Mesothelial cell of epicardium (in vitro differentiated cells): ENCODE measurements at regions not wholly inside any gene's neighbourhood (a gene's known extent, or its start where the extent isn't known, plus 50 kb on each side); places are given as distances from the start of the nearest gene placed in this dataset.

Experiments used
- DNase-seq, 2 experiments: peaks; one replicate each; pipeline ENCODE4 v3.0.0; 2021; ENCODE audit warnings: low spot score in 2 of 2; ENCODE audit not compliant: unreplicated experiment in 2 of 2
- H3K27ac Mint-ChIP-seq: 2 replicates; pipeline ENCODE4 v1.8.0; 2021; ENCODE audit warnings: mixed read lengths
- H3K27me3 Mint-ChIP-seq: 2 replicates; pipeline ENCODE4 v1.8.0; 2021; ENCODE audit warnings: low read depth, mixed read lengths
- H3K36me3 Mint-ChIP-seq: 2 replicates; pipeline ENCODE4 v1.8.0; 2021; ENCODE audit warnings: mixed read lengths
- H3K4me1 Mint-ChIP-seq: 2 replicates; pipeline ENCODE4 v1.8.0; 2021; ENCODE audit warnings: mixed read lengths
- H3K4me3 Mint-ChIP-seq: 2 replicates; pipeline ENCODE4 v1.8.0; 2021; ENCODE audit warnings: mild to moderate bottlenecking, moderate library complexity, mixed read lengths
- H3K9me3 Mint-ChIP-seq: 2 replicates; pipeline ENCODE4 v1.8.0; 2021; ENCODE audit warnings: mixed read lengths
- CTCF ChIP-seq: fragments of 200-600 bp; sonication (generic); IDR thresholded peaks from one replicate; pipeline ENCODE4 v1.5.0; 2021; ENCODE audit warnings: antibody characterized with exemption; ENCODE audit not compliant: unreplicated experiment

GRCh38 chr5:74310386-74310785 is 330.1 kb downstream of the ENC1 start:
- Mint-ChIP-seq H3K27ac (no peak overlapping the region), H3K36me3 (no peaks in the 10 kb centered on the region), H3K4me3 (no peak overlapping the region), H3K9me3 (peaks cover 3% of the 10 kb centered on the region), H3K4me1 (peaks cover 34% of the 10 kb centered on the region), H3K27me3 (no peaks in the 10 kb centered on the region)
- no peak for TF ChIP-seq CTCF
- DNase-seq: no peak

GRCh38 chr5:74309050-74309449 is 331.5 kb downstream of the ENC1 start:
- peaks cover 30% of the 10 kb centered on the region for H3K4me1 Mint-ChIP-seq
- no peaks in the 10 kb centered on the region for H3K36me3 Mint-ChIP-seq
- no peak overlapping the region for H3K27ac Mint-ChIP-seq
- DNase-seq: no peak
- TF ChIP-seq CTCF: no peak
- H3K4me3 Mint-ChIP-seq: no peak overlapping the region
- H3K9me3 Mint-ChIP-seq: peaks cover 3% of the 10 kb centered on the region
- H3K27me3 Mint-ChIP-seq: no peaks in the 10 kb centered on the region

- DNase-seq: no peak
- H3K9me3 Mint-ChIP-seq: no peaks in the 10 kb centered on the region
- no peak overlapping the region for H3K4me3 Mint-ChIP-seq
- no peaks in the 10 kb centered on the region for H3K36me3 Mint-ChIP-seq
- peaks cover 17% of the 10 kb centered on the region for H3K4me1 Mint-ChIP-seq
- H3K27me3 Mint-ChIP-seq: no peaks in the 10 kb centered on the region
- H3K27ac Mint-ChIP-seq: no peak overlapping the region
- no peak for TF ChIP-seq CTCF
Measured at GRCh38 chr5:74306845-74307244, 333.7 kb downstream of the ENC1 start.

- Mint-ChIP-seq H3K27me3 (no peaks in the 10 kb centered on the region), H3K4me1 (no peaks in the 10 kb centered on the region), H3K4me3 (no peak overlapping the region), H3K36me3 (no peaks in the 10 kb centered on the region), H3K27ac (no peak overlapping the region), H3K9me3 (no peaks in the 10 kb centered on the region)
- TF ChIP-seq CTCF: no peak
- DNase-seq: no peak
Measured at GRCh38 chr5:74304536-74304935, 336.0 kb downstream of the ENC1 start.

GRCh38 chr5:74303578-74303977 is 336.9 kb downstream of the ENC1 start:
- H3K4me1 Mint-ChIP-seq: no peaks in the 10 kb centered on the region
- no peak overlapping the region for H3K4me3 Mint-ChIP-seq
- no peak for DNase-seq
- no peaks in the 10 kb centered on the region for H3K36me3 Mint-ChIP-seq
- H3K27ac Mint-ChIP-seq: no peak overlapping the region
- H3K27me3 Mint-ChIP-seq: no peaks in the 10 kb centered on the region
- TF ChIP-seq CTCF: no peak
- H3K9me3 Mint-ChIP-seq: no peaks in the 10 kb centered on the region

- no peak for TF ChIP-seq CTCF
- no peak for DNase-seq
- peaks cover 2% of the 10 kb centered on the region for H3K4me1 Mint-ChIP-seq
- H3K27me3 Mint-ChIP-seq: no peaks in the 10 kb centered on the region
- no peak overlapping the region for H3K27ac Mint-ChIP-seq
- H3K36me3 Mint-ChIP-seq: no peaks in the 10 kb centered on the region
- no peak overlapping the region for H3K4me3 Mint-ChIP-seq
- H3K9me3 Mint-ChIP-seq: no peaks in the 10 kb centered on the region
Measured at GRCh38 chr5:74301576-74301975, 339.0 kb downstream of the ENC1 start.
